H1 (cell line): ENCODE measurements at regions not wholly inside any gene's neighbourhood (a gene's known extent, or its start where the extent isn't known, plus 50 kb on each side); places are given as distances from the start of the nearest gene placed in this dataset.

Experiments used
- CTCF ChIA-PET: fragments of 300-600 bp; sonication (Branson Sonifier 250); formaldehyde crosslinking; loops from one replicate; lab custom pipeline; 2021; ENCODE audit not compliant: partially characterized antibody; lab: Charles Lee
- POLR2A ChIA-PET: fragments of 300-600 bp; sonication (Branson Sonifier 250); formaldehyde crosslinking; loops from one replicate; lab custom pipeline; 2021; ENCODE audit warnings: inconsistent platforms; ENCODE audit not compliant: partially characterized antibody; lab: Charles Lee
- DNase-seq, 2 experiments: peaks; one replicate each; pipeline versions ENCODE4 v3.0.0 to v3.0.0-alpha.2; 2010 to 2022; ENCODE audit warnings: low spot score in 2 of 2, low read depth in 1 of 2, mixed read lengths in 1 of 2
- FAIRE-seq: peaks from 2 replicates; lab custom pipeline; 2011; peaks lifted over from hg19 to GRCh38; lab: Jason Lieb, UNC
- H2AFZ ChIP-seq: 2 replicates; pipeline ENCODE4 v1.8.1; 2012; ENCODE audit warnings: low read length, inconsistent platforms
- H2AK5ac ChIP-seq: 2 replicates; pipeline ENCODE4 v1.6.1; 2013; ENCODE audit warnings: low read depth, low read length
- H2BK120ac ChIP-seq: replicated peaks from 2 replicates; pipeline ENCODE3; 2013; ENCODE audit warnings: low read depth, low read length, inconsistent platforms
- H2BK12ac ChIP-seq: 2 replicates; pipeline ENCODE4 v1.6.1; 2013; ENCODE audit warnings: low read depth, low read length
- H2BK15ac ChIP-seq: 2 replicates; pipeline ENCODE4 v1.6.1; 2013; ENCODE audit warnings: low read length
- H2BK20ac ChIP-seq: 2 replicates; pipeline ENCODE4 v1.6.1; 2013; ENCODE audit warnings: low read length
- H2BK5ac ChIP-seq: 2 replicates; pipeline ENCODE4 v1.6.1; 2013; ENCODE audit warnings: low read depth, low read length
- H3K14ac ChIP-seq: 2 replicates; pipeline ENCODE4 v1.6.1; 2013; ENCODE audit warnings: inconsistent platforms; ENCODE audit not compliant: insufficient read length
- H3K18ac ChIP-seq: 2 replicates; pipeline ENCODE4 v1.6.1; 2013; ENCODE audit warnings: low read length; ENCODE audit errors: extremely low read depth
- H3K23ac ChIP-seq: 2 replicates; pipeline ENCODE4 v1.6.1; 2013; ENCODE audit warnings: inconsistent platforms; ENCODE audit not compliant: insufficient read length
- H3K23me2 ChIP-seq: 2 replicates; pipeline ENCODE4 v1.6.1; 2013; ENCODE audit warnings: low read depth, low read length
- H3K27ac ChIP-seq: 2 replicates; pipeline ENCODE4 v1.6.1; 2011; ENCODE audit warnings: low read depth, low read length, inconsistent platforms
- H3K27me3 ChIP-seq, 4 experiments: replicated peaks in 1 of 4; 1 replicate in 1 of 4; 2 replicates in 3 of 4; pipeline versions ENCODE4 v1.6.1 to v1.8.1; 2011 to 2013; ENCODE audit warnings: low read length in 3 of 4, mild to moderate bottlenecking in 3 of 4, inconsistent platforms in 2 of 4, mixed read lengths in 2 of 4, moderate library complexity in 1 of 4; ENCODE audit not compliant: control insufficient read depth in 3 of 4, insufficient read depth in 3 of 4; ENCODE audit errors: extremely low read depth in 1 of 4
- H3K36me3 ChIP-seq, 4 experiments: 2 replicates each; pipeline versions ENCODE4 v1.6.1 to v1.8.1; 2011 to 2013; ENCODE audit warnings: mild to moderate bottlenecking in 4 of 4, low read length in 3 of 4, moderate library complexity in 2 of 4, control low read depth in 1 of 4, inconsistent platforms in 1 of 4; ENCODE audit not compliant: insufficient read depth in 4 of 4, control insufficient read depth in 2 of 4
- H3K4ac ChIP-seq: replicated peaks from 2 replicates; pipeline ENCODE3; 2013; ENCODE audit warnings: low read length, low read depth, mixed read lengths, inconsistent platforms; ENCODE audit not compliant: insufficient read length
- H3K4me1 ChIP-seq, 4 experiments: replicated peaks in 1 of 4; 1 replicate in 1 of 4; 2 replicates in 3 of 4; pipeline versions ENCODE4 v1.6.1 to v1.8.1; 2011 to 2013; ENCODE audit warnings: low read length in 3 of 4, inconsistent platforms in 2 of 4, mixed read lengths in 1 of 4; ENCODE audit not compliant: insufficient read depth in 4 of 4, control insufficient read depth in 3 of 4
- H3K4me2 ChIP-seq, 2 experiments: 2 replicates each; pipeline versions ENCODE4 v1.6.1 to v1.8.1; 2011 to 2013; ENCODE audit warnings: low read depth in 2 of 2, low read length in 2 of 2, control low read depth in 1 of 2, inconsistent platforms in 1 of 2, mild to moderate bottlenecking in 1 of 2; ENCODE audit not compliant: insufficient read depth in 1 of 2
- H3K4me3 ChIP-seq, 4 experiments: fragments of 200-600, 300-600 bp in 1 of 4; sonication (generic), shearing (Covaris generic), sonication (Bioruptor Twin) in 1 of 4; 2 replicates each; pipeline versions ENCODE4 v1.5.1 to v1.8.1; 2011 to 2016; ENCODE audit warnings: low read length in 4 of 4, low read depth in 3 of 4, control low read depth in 2 of 4, inconsistent platforms in 2 of 4, mild to moderate bottlenecking in 2 of 4, mixed read lengths in 1 of 4, moderate library complexity in 1 of 4; ENCODE audit not compliant: insufficient read depth in 2 of 4; ENCODE audit errors: extremely low read depth in 1 of 4
- H3K56ac ChIP-seq: replicated peaks from 2 replicates; pipeline ENCODE3; 2013; ENCODE audit warnings: low read depth, mild to moderate bottlenecking, mixed read lengths, low read length, inconsistent platforms; ENCODE audit not compliant: insufficient read length
- H3K79me1 ChIP-seq: 2 replicates; pipeline ENCODE4 v1.6.1; 2013; ENCODE audit warnings: low read depth, low read length, control low read depth
- H3K79me2 ChIP-seq, 2 experiments: 2 replicates each; pipeline versions ENCODE4 v1.6.1 to v1.8.1; 2012 to 2013; ENCODE audit warnings: low read length in 2 of 2, mild to moderate bottlenecking in 2 of 2, inconsistent platforms in 1 of 2; ENCODE audit not compliant: insufficient read depth in 2 of 2, control insufficient read depth in 1 of 2
- H3K9ac ChIP-seq, 4 experiments: replicated peaks in 1 of 4; 1 replicate in 1 of 4; 2 replicates in 3 of 4; pipeline versions ENCODE4 v1.6.1 to v1.8.1; 2011 to 2013; ENCODE audit warnings: low read depth in 3 of 4, low read length in 3 of 4, control low read depth in 2 of 4, mild to moderate bottlenecking in 2 of 4, moderate library complexity in 2 of 4, inconsistent platforms in 1 of 4; ENCODE audit errors: extremely low read depth in 1 of 4
- H3K9me3 ChIP-seq, 2 experiments: 2 replicates each; pipeline versions ENCODE4 v1.6.1 to v1.8.1; 2012 to 2013; ENCODE audit warnings: mild to moderate bottlenecking in 2 of 2, moderate library complexity in 2 of 2, control low read depth in 1 of 2, inconsistent platforms in 1 of 2, low read depth in 1 of 2, low read length in 1 of 2, mixed read lengths in 1 of 2; ENCODE audit not compliant: insufficient read depth in 2 of 2
- H4K20me1 ChIP-seq, 2 experiments: replicated peaks in 1 of 2; 2 replicates each; pipeline versions ENCODE3 to v1.8.1; 2011 to 2013; ENCODE audit warnings: inconsistent platforms in 2 of 2, low read length in 2 of 2, mild to moderate bottlenecking in 1 of 2; ENCODE audit not compliant: insufficient read depth in 2 of 2, control insufficient read depth in 1 of 2
- H4K5ac ChIP-seq: 2 replicates; pipeline ENCODE4 v1.6.1; 2013; ENCODE audit warnings: low read length, low read depth, mixed read lengths, inconsistent platforms; ENCODE audit not compliant: insufficient read length
- H4K8ac ChIP-seq: 2 replicates; pipeline ENCODE4 v1.8.0; 2013; ENCODE audit warnings: mild to moderate bottlenecking, moderate library complexity, low read length, inconsistent platforms; ENCODE audit not compliant: insufficient read depth; ENCODE audit errors: extremely low read depth
- H4K91ac ChIP-seq: replicated peaks from 2 replicates; pipeline ENCODE3; 2013; ENCODE audit warnings: low read length, mixed read lengths, inconsistent platforms; ENCODE audit not compliant: insufficient read length
- WGBS, 2 experiments: shearing (Covaris generic) in 1 of 2; methylation state at CpG; one replicate each; pipeline versions ENCODE4 v1.1.6 to v1.1.7; 2013 to 2015; ENCODE audit warnings: low lambda C conversion rate in 2 of 2, mixed read lengths in 2 of 2, inconsistent platforms in 1 of 2, low coverage in 1 of 2, missing lambda C conversion rate in 1 of 2; ENCODE audit not compliant: insufficient replicate concordance in 2 of 2, insufficient coverage in 1 of 2, insufficient read length in 1 of 2; ENCODE audit errors: extremely low coverage in 1 of 2, missing lambda C conversion rate in 1 of 2; 5-methylcytosine and 5-hydroxymethylcytosine counted together

GRCh38 chr3:64345371-64345770 is 120.1 kb upstream of the PRICKLE2 start:
- Histone ChIP-seq H2AK5ac (no peak overlapping the region), H4K8ac (no peak overlapping the region), H3K27ac (no peak overlapping the region), H2BK120ac (no peak overlapping the region), H3K79me2 (no peaks in the 10 kb centered on the region), H4K20me1 (no peaks in the 10 kb centered on the region), H3K4ac (no peak overlapping the region), H2AFZ (no peak overlapping the region), H2BK20ac (no peak overlapping the region), H4K91ac (no peak overlapping the region), H2BK12ac (no peak overlapping the region), H4K5ac (no peak overlapping the region), H2BK5ac (no peak overlapping the region), H3K18ac (no peak overlapping the region), H3K4me1 (peaks cover 5 to 20% (median 9%) of the 10 kb centered on the region in 4 experiments; a peak in 6 of 7 replicates), H3K9ac (no peak overlapping the region), H3K27me3 (no peaks in the 10 kb centered on the region), H3K4me3 (no peak overlapping the region), H2BK15ac (no peak overlapping the region; the same call in 1 of the 2 replicates), H3K56ac (no peak overlapping the region), H3K4me2 (peak overlapping the region in 1 of 2 experiments; percentile 12; a peak in 1 of 4 replicates), H3K14ac (no peak overlapping the region), H3K9me3 (no peaks in the 10 kb centered on the region), H3K23ac (no peak overlapping the region), H3K23me2 (no peaks in the 10 kb centered on the region), H3K36me3 (no peaks in the 10 kb centered on the region), H3K79me1 (no peaks in the 10 kb centered on the region)
- POLR2A ChIA-PET: no interaction called here
- CTCF ChIA-PET: interaction anchor here (0.8 to 1.0 kb wide), 3 partner anchors 23 to 118 kb away, joined by 3 read pairs; no protein-coding TSS in a partner anchor
- no peak for FAIRE-seq
- DNase-seq: no peak
- WGBS, 2 experiments: 80% methylated on average over 2 of the region's 2 CpGs; no CpG with 5 or more reads in 1 of the 2 experiments
